GM19239 (cell line): ENCODE measurements at regions not wholly inside any gene's neighbourhood (a gene's known extent, or its start where the extent isn't known, plus 50 kb on each side); places are given as distances from the start of the nearest gene placed in this dataset.

ENCODE experiments used
- DNase-seq: peaks from one replicate; pipeline ENCODE4 v3.0.0; 2011; ENCODE audit warnings: low spot score; ENCODE audit not compliant: insufficient read length
- FAIRE-seq: peaks from 2 replicates; lab custom pipeline; 2011; peaks lifted over from hg19 to GRCh38; lab: Jason Lieb, UNC

GRCh38 chr5:121746763-121747162 lies 104.9 kb upstream of the FTMT start:
- DNase-seq (no peak), FAIRE-seq (no peak)

- DNase-seq (no peak), FAIRE-seq (no peak)
Observed at GRCh38 chr5:121748686-121749085, 103.0 kb upstream of the FTMT start.

GRCh38 chr5:121752149-121752548 lies 99.5 kb upstream of the FTMT start:
- DNase-seq (no peak), FAIRE-seq (no peak)

GRCh38 chr5:121755266-121755665 lies 96.4 kb upstream of the FTMT start:
- FAIRE-seq (no peak), DNase-seq (no peak)

GRCh38 chr5:121757753-121758152 lies 93.9 kb upstream of the FTMT start:
- FAIRE-seq (no peak), DNase-seq (no peak)

GRCh38 chr5:121758615-121759014 lies 93.1 kb upstream of the FTMT start:
- DNase-seq: no peak
- no peak for FAIRE-seq

GRCh38 chr5:121762426-121762825 lies 89.3 kb upstream of the FTMT start:
- DNase-seq: no peak
- no peak for FAIRE-seq

- DNase-seq (no peak), FAIRE-seq (no peak)
Observed at GRCh38 chr5:121763665-121764064, 88.0 kb upstream of the FTMT start.

GRCh38 chr5:121780406-121780805 lies 71.3 kb upstream of the FTMT start:
- FAIRE-seq (no peak), DNase-seq (no peak)

- DNase-seq: no peak
- FAIRE-seq: no peak
Observed at GRCh38 chr5:121783700-121784099, 68.0 kb upstream of the FTMT start.

GRCh38 chr5:121793791-121794190 lies 57.9 kb upstream of the FTMT start:
- DNase-seq: no peak
- no peak for FAIRE-seq

- no peak for DNase-seq
- FAIRE-seq: no peak
Observed at GRCh38 chr5:121795511-121795910, 56.2 kb upstream of the FTMT start.

- FAIRE-seq (no peak), DNase-seq (no peak)
Observed at GRCh38 chr5:121797681-121798518, 53.8 kb upstream of the FTMT start.
